PFSK-1 (cell line): ENCODE measurements at regions not wholly inside any gene's neighbourhood (a gene's known extent, or its start where the extent isn't known, plus 50 kb on each side); places are given as distances from the start of the nearest gene placed in this dataset.

Experiments used
- TAF1 ChIP-seq: IDR thresholded peaks from 2 replicates; pipeline ENCODE4 v1.6.1; 2012; ENCODE audit warnings: low read length, control low read depth, borderline replicate concordance; ENCODE audit not compliant: insufficient read depth
- TF ChIP-seq, protein P1 (sequence below), 2 experiments: IDR thresholded peaks; 2 replicates each; pipeline versions ENCODE4 v1.6.1 to v1.8.0; 2011 to 2012; ENCODE audit warnings: low read depth in 2 of 2, low read length in 2 of 2, control low read depth in 1 of 2, inconsistent platforms in 1 of 2, mild to moderate bottlenecking in 1 of 2, moderate library complexity in 1 of 2; ENCODE audit not compliant: insufficient read depth in 1 of 2

DNA sequence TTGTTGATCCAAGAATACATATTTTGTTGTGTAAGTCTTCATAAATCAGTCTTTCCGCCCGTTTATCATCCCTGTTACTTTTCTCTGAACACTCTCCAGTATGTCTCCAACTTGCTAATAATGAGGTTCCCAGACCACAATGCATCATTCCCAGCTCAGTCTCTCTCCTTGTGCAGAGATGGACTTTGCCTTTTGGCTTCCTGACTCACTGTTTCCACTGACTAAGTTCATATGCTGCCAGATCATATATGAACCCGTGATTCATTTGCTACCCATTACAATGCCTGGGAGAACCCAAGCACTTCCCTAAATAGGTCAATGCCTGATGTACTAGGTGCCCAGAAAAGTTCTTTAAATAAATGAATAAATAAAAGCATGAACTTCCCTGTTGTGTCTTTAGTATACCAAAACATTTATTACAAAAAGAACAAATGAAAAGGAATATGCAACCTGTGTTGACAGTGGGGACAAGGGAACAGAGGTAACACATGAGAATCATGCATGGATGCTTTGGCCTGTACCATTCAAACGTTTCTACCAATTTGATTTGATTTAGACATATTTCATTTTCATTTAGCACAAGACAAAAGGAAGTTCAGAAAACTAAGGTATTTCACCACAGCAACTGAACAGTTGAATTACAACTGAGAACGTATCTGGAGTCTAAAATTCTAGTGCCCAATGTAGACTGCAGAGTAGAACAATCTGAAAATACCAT is 215.4 kb upstream of the HNRNPA3 start:
- TF ChIP-seq, protein P1, sequence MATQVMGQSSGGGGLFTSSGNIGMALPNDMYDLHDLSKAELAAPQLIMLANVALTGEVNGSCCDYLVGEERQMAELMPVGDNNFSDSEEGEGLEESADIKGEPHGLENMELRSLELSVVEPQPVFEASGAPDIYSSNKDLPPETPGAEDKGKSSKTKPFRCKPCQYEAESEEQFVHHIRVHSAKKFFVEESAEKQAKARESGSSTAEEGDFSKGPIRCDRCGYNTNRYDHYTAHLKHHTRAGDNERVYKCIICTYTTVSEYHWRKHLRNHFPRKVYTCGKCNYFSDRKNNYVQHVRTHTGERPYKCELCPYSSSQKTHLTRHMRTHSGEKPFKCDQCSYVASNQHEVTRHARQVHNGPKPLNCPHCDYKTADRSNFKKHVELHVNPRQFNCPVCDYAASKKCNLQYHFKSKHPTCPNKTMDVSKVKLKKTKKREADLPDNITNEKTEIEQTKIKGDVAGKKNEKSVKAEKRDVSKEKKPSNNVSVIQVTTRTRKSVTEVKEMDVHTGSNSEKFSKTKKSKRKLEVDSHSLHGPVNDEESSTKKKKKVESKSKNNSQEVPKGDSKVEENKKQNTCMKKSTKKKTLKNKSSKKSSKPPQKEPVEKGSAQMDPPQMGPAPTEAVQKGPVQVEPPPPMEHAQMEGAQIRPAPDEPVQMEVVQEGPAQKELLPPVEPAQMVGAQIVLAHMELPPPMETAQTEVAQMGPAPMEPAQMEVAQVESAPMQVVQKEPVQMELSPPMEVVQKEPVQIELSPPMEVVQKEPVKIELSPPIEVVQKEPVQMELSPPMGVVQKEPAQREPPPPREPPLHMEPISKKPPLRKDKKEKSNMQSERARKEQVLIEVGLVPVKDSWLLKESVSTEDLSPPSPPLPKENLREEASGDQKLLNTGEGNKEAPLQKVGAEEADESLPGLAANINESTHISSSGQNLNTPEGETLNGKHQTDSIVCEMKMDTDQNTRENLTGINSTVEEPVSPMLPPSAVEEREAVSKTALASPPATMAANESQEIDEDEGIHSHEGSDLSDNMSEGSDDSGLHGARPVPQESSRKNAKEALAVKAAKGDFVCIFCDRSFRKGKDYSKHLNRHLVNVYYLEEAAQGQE (IDR thresholded peaks at IDR 0.05; ENCODE audit: insufficient read depth in 1 of 2, low read depth in 2 of 2, low read length in 2 of 2), result no peak
- no peak for TF ChIP-seq TAF1
